ENCODE measurements at regions not wholly inside any gene's neighbourhood (a gene's known extent, or its start where the extent isn't known, plus 50 kb on each side); places are given as distances from the start of the nearest gene placed in this dataset.
A peak's percentile ranks its signal among the peaks of the same experiment; 100 is the strongest.

DNA sequence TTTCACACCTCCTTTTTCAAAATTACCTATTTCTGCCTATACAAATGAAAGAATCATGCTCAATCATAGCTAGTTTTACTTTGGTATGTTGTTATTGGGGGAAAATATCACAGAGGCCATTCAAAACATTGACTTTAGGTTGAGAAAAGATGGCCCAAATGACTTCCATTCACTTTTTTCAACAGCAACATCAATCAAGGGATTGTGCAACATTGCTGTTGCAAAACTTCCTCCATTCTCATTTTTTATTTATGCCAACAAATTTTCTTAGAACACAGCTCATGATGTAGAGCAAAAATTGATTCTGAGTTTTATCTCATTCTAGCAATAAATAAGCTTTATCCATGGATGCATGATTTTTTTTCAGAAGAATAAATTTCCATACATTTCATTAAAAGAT, 93.6 kb upstream of the RORB start:
- Histone ChIP-seq H3K27me3 (no peaks in the 10 kb centered on the region), H3K27ac (no peak overlapping the region), H3K9me3 (peaks cover 0 to 20% of the 10 kb centered on the region in 2 donors), H3K4me1 (no peaks in the 10 kb centered on the region), H3K4me3 (no peak overlapping the region), H3K36me3 (no peaks in the 10 kb centered on the region)
- ATAC-seq = no peak
- intact Hi-C loops (cut with DNase I) = no loop called here
- TF ChIP-seq, protein P1, sequence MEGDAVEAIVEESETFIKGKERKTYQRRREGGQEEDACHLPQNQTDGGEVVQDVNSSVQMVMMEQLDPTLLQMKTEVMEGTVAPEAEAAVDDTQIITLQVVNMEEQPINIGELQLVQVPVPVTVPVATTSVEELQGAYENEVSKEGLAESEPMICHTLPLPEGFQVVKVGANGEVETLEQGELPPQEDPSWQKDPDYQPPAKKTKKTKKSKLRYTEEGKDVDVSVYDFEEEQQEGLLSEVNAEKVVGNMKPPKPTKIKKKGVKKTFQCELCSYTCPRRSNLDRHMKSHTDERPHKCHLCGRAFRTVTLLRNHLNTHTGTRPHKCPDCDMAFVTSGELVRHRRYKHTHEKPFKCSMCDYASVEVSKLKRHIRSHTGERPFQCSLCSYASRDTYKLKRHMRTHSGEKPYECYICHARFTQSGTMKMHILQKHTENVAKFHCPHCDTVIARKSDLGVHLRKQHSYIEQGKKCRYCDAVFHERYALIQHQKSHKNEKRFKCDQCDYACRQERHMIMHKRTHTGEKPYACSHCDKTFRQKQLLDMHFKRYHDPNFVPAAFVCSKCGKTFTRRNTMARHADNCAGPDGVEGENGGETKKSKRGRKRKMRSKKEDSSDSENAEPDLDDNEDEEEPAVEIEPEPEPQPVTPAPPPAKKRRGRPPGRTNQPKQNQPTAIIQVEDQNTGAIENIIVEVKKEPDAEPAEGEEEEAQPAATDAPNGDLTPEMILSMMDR (IDR thresholded peaks at IDR 0.05) = no peak
- DNase-seq = no peak

DNA sequence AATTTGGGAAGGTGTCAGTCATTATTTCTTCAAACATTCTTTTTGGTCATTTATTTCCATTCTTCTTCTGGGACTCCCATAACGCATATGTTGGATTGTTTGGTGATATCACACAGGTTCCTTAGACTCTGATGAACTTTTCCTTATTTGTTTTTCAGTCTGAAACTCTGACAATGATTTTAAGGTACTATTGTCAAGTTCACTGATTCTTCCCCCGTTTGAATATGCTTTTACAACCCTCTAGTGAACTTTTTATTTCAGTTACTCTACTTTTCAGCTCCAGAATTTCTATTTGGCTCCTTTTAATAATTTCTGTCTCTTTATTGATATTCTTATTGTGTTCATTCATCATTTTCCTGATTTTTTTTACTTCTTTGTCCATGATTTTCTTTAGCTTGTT, 92.5 kb upstream of the RORB start:
- H3K9me3 ChIP-seq = peaks cover 0 to 20% of the 10 kb centered on the region in 2 donors
- no peak overlapping the region for H3K4me3 ChIP-seq
- H3K36me3 ChIP-seq = no peaks in the 10 kb centered on the region
- H3K27ac ChIP-seq = no peak overlapping the region
- intact Hi-C loops (cut with DNase I) = no loop called here
- H3K27me3 ChIP-seq = no peaks in the 10 kb centered on the region
- DNase-seq = no peak
- ATAC-seq = no peak
- TF ChIP-seq, protein P1 (IDR thresholded peaks at IDR 0.05) = no peak
- no peaks in the 10 kb centered on the region for H3K4me1 ChIP-seq

DNA sequence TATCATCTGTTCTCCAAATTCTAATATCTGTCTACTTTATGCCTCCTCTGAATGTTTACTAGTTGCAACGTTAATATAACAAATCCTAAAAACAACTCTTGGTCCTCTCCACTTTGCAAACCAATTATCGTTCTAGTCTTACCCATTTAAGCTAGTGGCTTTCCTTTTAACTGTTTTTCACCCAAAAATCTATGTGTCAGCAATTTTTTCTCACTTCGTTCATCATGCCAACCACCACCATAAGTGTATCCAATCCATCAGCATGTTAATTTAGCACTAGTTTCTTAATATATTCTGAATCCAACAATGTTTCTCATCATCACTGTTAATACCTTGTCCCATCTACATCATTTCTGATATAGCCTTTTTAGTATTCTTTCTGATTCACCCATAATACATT, 90.0 kb upstream of the RORB start:
- TF ChIP-seq, protein P1 (IDR thresholded peaks at IDR 0.05) = no peak
- intact Hi-C loops (cut with DNase I) = no loop called here
- no peak for ATAC-seq
- no peak for DNase-seq
- Histone ChIP-seq H3K27ac (no peak overlapping the region), H3K36me3 (no peaks in the 10 kb centered on the region), H3K4me1 (no peaks in the 10 kb centered on the region), H3K9me3 (peaks cover 0 to 20% of the 10 kb centered on the region in 2 donors), H3K4me3 (no peak overlapping the region), H3K27me3 (no peaks in the 10 kb centered on the region)

DNA sequence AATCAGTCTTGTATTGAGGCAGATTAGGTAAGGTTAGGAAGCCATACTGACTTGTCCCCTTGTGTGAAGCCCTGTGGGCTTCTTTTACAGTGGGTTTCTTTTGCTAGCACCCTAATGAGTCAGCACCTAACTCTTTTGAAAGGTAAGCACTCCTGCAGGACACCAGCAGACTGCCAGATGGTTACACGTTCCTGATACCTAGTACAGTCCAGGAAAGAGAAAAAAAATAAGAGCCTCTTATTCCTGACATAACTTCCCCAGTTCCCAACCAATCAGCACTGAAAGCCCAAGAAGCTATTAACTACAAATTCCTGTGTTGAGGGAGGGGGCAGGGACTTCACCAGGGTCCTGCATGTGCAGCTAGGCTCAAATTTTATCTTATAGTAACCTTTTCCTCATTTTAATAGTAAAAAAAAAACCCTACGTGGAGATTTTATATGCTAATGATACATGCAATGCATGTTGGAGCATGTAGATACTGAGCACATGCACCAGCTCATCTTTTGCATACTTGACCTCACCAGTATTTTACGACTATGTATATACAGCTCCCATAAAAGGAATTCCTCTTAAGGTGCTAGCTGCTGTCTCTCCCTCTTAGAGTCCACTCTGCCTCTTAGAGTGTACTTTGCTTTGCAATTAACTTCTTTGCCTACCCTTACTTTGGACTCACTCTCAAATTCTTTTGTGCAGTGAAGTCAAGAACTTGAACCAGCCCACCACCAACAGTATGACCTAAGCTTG, 84.7 kb upstream of the RORB start:
- TF ChIP-seq, protein P1 (IDR thresholded peaks at IDR 0.05) = no peak
- Histone ChIP-seq H3K36me3 (no peaks in the 10 kb centered on the region), H3K27ac (no peak overlapping the region), H3K4me3 (no peak overlapping the region), H3K9me3 (no peaks in the 10 kb centered on the region), H3K27me3 (no peaks in the 10 kb centered on the region), H3K4me1 (no peaks in the 10 kb centered on the region)
- intact Hi-C loops (cut with DNase I) = no loop called here
- ATAC-seq (peak; percentile 91), DNase-seq (peak in 1 of 4 donors; percentile 1)

DNA sequence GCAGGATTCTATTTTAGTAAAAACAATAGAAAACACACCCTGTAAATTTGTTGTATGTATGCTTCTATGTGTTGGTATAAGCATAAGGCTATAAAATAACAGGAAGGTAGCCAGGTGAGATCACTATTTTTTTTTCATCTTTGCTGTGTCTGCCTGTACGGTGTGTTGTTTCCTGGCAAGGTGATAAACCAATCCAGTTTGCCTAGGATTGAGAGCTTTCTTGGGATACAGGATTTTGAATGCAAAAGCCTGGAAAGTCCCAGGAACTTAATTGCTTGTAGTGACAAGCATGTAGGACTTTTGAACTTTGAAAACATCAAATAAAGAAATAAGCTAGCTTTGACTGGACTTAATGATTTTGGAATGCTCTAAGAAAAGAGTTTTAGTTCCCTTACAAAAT, 83.3 kb upstream of the RORB start:
- Histone ChIP-seq H3K9me3 (no peaks in the 10 kb centered on the region), H3K4me1 (no peaks in the 10 kb centered on the region), H3K36me3 (no peaks in the 10 kb centered on the region), H3K27me3 (no peaks in the 10 kb centered on the region), H3K4me3 (no peak overlapping the region), H3K27ac (no peak overlapping the region)
- no peak for ATAC-seq
- TF ChIP-seq, protein P1 (IDR thresholded peaks at IDR 0.05) = no peak
- no peak for DNase-seq
- intact Hi-C loops (cut with DNase I) = no loop called here

Data from left lung (tissue), 4 donors.